ENCODE measurements at regions not wholly inside any gene's neighbourhood (a gene's known extent, or its start where the extent isn't known, plus 50 kb on each side); places are given as distances from the start of the nearest gene placed in this dataset.

DNA sequence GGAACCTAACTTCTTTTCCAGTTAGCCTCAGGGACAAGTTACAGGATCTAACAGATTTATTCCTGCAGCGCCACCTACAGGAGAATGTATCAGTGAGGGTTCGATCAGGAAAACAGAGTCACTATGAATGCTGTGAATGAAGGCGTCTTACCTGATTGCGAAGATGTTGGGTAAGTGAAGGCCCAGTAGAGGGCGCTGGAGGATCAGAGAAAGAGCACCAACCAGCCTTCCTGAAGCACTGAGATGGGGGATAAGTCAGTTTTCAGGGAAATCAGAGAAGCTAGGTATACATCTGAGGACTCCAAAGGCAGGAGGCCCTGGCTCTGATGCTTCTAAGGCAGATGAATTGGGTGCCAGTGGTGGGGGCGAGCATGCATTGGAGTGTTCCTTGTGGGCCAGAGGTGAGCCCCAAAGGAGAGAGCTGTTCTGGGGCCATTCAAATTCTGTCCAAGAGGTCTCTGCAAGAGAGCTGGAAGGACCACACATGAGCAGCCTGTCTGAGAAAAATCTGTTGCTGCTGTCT lies 169.9 kb upstream of the AADAT start:
- TF ChIP-seq, protein P1, sequence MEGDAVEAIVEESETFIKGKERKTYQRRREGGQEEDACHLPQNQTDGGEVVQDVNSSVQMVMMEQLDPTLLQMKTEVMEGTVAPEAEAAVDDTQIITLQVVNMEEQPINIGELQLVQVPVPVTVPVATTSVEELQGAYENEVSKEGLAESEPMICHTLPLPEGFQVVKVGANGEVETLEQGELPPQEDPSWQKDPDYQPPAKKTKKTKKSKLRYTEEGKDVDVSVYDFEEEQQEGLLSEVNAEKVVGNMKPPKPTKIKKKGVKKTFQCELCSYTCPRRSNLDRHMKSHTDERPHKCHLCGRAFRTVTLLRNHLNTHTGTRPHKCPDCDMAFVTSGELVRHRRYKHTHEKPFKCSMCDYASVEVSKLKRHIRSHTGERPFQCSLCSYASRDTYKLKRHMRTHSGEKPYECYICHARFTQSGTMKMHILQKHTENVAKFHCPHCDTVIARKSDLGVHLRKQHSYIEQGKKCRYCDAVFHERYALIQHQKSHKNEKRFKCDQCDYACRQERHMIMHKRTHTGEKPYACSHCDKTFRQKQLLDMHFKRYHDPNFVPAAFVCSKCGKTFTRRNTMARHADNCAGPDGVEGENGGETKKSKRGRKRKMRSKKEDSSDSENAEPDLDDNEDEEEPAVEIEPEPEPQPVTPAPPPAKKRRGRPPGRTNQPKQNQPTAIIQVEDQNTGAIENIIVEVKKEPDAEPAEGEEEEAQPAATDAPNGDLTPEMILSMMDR (conservative IDR thresholded peaks at IDR 0.05; ENCODE audit: low read depth in 2 of 2) = peak; percentile 100
- no peak for TF ChIP-seq JUNB (IDR thresholded peaks at IDR 0.05; ENCODE audit: unreplicated experiment)
- TF ChIP-seq, protein P2, sequence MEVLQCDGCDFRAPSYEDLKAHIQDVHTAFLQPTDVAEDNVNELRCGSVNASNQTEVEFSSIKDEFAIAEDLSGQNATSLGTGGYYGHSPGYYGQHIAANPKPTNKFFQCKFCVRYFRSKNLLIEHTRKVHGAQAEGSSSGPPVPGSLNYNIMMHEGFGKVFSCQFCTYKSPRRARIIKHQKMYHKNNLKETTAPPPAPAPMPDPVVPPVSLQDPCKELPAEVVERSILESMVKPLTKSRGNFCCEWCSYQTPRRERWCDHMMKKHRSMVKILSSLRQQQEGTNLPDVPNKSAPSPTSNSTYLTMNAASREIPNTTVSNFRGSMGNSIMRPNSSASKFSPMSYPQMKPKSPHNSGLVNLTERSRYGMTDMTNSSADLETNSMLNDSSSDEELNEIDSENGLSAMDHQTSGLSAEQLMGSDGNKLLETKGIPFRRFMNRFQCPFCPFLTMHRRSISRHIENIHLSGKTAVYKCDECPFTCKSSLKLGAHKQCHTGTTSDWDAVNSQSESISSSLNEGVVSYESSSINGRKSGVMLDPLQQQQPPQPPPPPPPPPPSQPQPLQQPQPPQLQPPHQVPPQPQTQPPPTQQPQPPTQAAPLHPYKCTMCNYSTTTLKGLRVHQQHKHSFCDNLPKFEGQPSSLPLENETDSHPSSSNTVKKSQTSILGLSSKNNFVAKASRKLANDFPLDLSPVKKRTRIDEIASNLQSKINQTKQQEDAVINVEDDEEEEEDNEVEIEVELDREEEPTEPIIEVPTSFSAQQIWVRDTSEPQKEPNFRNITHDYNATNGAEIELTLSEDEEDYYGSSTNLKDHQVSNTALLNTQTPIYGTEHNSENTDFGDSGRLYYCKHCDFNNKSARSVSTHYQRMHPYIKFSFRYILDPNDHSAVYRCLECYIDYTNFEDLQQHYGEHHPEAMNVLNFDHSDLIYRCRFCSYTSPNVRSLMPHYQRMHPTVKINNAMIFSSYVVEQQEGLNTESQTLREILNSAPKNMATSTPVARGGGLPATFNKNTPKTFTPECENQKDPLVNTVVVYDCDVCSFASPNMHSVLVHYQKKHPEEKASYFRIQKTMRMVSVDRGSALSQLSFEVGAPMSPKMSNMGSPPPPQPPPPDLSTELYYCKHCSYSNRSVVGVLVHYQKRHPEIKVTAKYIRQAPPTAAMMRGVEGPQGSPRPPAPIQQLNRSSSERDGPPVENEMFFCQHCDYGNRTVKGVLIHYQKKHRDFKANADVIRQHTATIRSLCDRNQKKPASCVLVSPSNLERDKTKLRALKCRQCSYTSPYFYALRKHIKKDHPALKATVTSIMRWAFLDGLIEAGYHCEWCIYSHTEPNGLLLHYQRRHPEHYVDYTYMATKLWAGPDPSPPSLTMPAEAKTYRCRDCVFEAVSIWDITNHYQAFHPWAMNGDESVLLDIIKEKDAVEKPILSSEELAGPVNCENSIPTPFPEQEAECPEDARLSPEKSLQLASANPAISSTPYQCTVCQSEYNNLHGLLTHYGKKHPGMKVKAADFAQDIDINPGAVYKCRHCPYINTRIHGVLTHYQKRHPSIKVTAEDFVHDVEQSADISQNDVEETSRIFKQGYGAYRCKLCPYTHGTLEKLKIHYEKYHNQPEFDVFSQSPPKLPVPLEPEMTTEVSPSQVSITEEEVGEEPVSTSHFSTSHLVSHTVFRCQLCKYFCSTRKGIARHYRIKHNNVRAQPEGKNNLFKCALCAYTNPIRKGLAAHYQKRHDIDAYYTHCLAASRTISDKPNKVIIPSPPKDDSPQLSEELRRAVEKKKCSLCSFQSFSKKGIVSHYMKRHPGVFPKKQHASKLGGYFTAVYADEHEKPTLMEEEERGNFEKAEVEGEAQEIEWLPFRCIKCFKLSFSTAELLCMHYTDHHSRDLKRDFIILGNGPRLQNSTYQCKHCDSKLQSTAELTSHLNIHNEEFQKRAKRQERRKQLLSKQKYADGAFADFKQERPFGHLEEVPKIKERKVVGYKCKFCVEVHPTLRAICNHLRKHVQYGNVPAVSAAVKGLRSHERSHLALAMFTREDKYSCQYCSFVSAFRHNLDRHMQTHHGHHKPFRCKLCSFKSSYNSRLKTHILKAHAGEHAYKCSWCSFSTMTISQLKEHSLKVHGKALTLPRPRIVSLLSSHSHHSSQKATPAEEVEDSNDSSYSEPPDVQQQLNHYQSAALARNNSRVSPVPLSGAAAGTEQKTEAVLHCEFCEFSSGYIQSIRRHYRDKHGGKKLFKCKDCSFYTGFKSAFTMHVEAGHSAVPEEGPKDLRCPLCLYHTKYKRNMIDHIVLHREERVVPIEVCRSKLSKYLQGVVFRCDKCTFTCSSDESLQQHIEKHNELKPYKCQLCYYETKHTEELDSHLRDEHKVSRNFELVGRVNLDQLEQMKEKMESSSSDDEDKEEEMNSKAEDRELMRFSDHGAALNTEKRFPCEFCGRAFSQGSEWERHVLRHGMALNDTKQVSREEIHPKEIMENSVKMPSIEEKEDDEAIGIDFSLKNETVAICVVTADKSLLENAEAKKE (CRISPR knock-in tag; IDR thresholded peaks at IDR 0.05) = no peak
- no peak for TF ChIP-seq POLR2AphosphoS5 (IDR thresholded peaks at IDR 0.05; ENCODE audit: low read depth)
- no peak for TF ChIP-seq STAT1 (IDR thresholded peaks at IDR 0.05; ENCODE audit: unreplicated experiment)
- no peak for TF ChIP-seq EZH2 (IDR thresholded peaks at IDR 0.05; ENCODE audit: low read depth, unreplicated experiment)
- no peak for TF ChIP-seq EZH2phosphoT487 (IDR thresholded peaks at IDR 0.05; ENCODE audit: unreplicated experiment)
- no peak for TF ChIP-seq REST (IDR thresholded peaks at IDR 0.05; ENCODE audit: unreplicated experiment)
- TF ChIP-seq NANOG (IDR thresholded peaks at IDR 0.05; ENCODE audit: borderline replicate concordance) = no peak
- TF ChIP-seq, protein P3, sequence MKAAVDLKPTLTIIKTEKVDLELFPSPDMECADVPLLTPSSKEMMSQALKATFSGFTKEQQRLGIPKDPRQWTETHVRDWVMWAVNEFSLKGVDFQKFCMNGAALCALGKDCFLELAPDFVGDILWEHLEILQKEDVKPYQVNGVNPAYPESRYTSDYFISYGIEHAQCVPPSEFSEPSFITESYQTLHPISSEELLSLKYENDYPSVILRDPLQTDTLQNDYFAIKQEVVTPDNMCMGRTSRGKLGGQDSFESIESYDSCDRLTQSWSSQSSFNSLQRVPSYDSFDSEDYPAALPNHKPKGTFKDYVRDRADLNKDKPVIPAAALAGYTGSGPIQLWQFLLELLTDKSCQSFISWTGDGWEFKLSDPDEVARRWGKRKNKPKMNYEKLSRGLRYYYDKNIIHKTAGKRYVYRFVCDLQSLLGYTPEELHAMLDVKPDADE (IDR thresholded peaks at IDR 0.05) = no peak
- TF ChIP-seq CREB1 (CRISPR knock-in tag; IDR thresholded peaks at IDR 0.05; ENCODE audit: low read depth) = no peak
- no peak for TF ChIP-seq ZNF114 (CRISPR knock-in tag; IDR thresholded peaks at IDR 0.05)
- no peak for TF ChIP-seq ZNF331 (CRISPR knock-in tag; IDR thresholded peaks at IDR 0.05; ENCODE audit: low read depth)

Data from GM23338 (cell line).